SKM-1 treated with dmso at 0.1 percent for 144 hours (cell line): ENCODE measurements at regions not wholly inside any gene's neighbourhood (a gene's known extent, or its start where the extent isn't known, plus 50 kb on each side); places are given as distances from the start of the nearest gene placed in this dataset.

Experiments
- DNase-seq: peaks from one replicate; lab custom pipeline; 2025; ENCODE audit not compliant: unreplicated experiment; lab: John Stamatoyannopoulos, UW

- DNase-seq: no peak
These were observed 435.1 kb upstream of the PCDH20 start for GRCh38 chr13:61850794-61851193.

GRCh38 chr13:61838568-61838967, 422.9 kb upstream of the PCDH20 start:
- DNase-seq: no peak

- no peak for DNase-seq
These were observed 417.6 kb upstream of the PCDH20 start for GRCh38 chr13:61833228-61833627.

GRCh38 chr13:61831026-61831425, 415.4 kb upstream of the PCDH20 start:
- no peak for DNase-seq

- DNase-seq: no peak
These were observed 414.8 kb upstream of the PCDH20 start for GRCh38 chr13:61830475-61830874.

GRCh38 chr13:61824168-61824567, 408.5 kb upstream of the PCDH20 start:
- no peak for DNase-seq

- no peak for DNase-seq
These were observed 396.6 kb upstream of the PCDH20 start for GRCh38 chr13:61812286-61812685.

- DNase-seq: no peak
These were observed 394.4 kb upstream of the PCDH20 start for GRCh38 chr13:61810065-61810464.

GRCh38 chr13:61797397-61797796, 381.7 kb upstream of the PCDH20 start:
- DNase-seq: no peak

- DNase-seq: no peak
These were observed 379.9 kb upstream of the PCDH20 start for GRCh38 chr13:61795580-61795979.

- DNase-seq: no peak
These were observed 363.8 kb upstream of the PCDH20 start for GRCh38 chr13:61779456-61779855.

- DNase-seq: no peak
These were observed 362.9 kb upstream of the PCDH20 start for GRCh38 chr13:61778531-61778930.

- DNase-seq: no peak
These were observed 362.2 kb upstream of the PCDH20 start for GRCh38 chr13:61777899-61778298.

- no peak for DNase-seq
These were observed 361.6 kb upstream of the PCDH20 start for GRCh38 chr13:61777271-61777670.

GRCh38 chr13:61774903-61775302, 359.3 kb upstream of the PCDH20 start:
- DNase-seq: no peak

GRCh38 chr13:61770681-61771080, 355.0 kb upstream of the PCDH20 start:
- DNase-seq: no peak

GRCh38 chr13:61768175-61768574, 352.5 kb upstream of the PCDH20 start:
- no peak for DNase-seq

GRCh38 chr13:61766667-61767058, 351.0 kb upstream of the PCDH20 start:
- no peak for DNase-seq

GRCh38 chr13:61765940-61766666, 350.5 kb upstream of the PCDH20 start:
- DNase-seq: no peak

- no peak for DNase-seq
These were observed 349.6 kb upstream of the PCDH20 start for GRCh38 chr13:61765181-61765742.

GRCh38 chr13:61761690-61762089, 346.0 kb upstream of the PCDH20 start:
- DNase-seq: no peak

- DNase-seq: no peak
These were observed 344.5 kb upstream of the PCDH20 start for GRCh38 chr13:61760102-61760501.

- no peak for DNase-seq
These were observed 340.4 kb upstream of the PCDH20 start for GRCh38 chr13:61756031-61756430.
